Stimulated activated CD8-positive, alpha-beta memory T cell treated with anti-CD3 and anti-CD28 coated beads, Interleukin-7, amount 100 ng/mL, for 1 hour (primary cell): ENCODE measurements at regions not wholly inside any gene's neighbourhood (a gene's known extent, or its start where the extent isn't known, plus 50 kb on each side); places are given as distances from the start of the nearest gene placed in this dataset.

Experiments
- DNase-seq, 2 donors: peaks; one replicate each; pipeline ENCODE4 v3.0.0-alpha.2; 2020; ENCODE audit warnings: low read depth in 2 of 2

- DNase-seq, result no peak
These were observed 366.0 kb upstream of the PDGFD start for GRCh38 chr11:104529906-104530305.

- no peak for DNase-seq
These were observed 365.3 kb upstream of the PDGFD start for GRCh38 chr11:104529213-104529612.

GRCh38 chr11:104526006-104526405 lies 362.1 kb upstream of the PDGFD start:
- no peak for DNase-seq

- DNase-seq, result no peak
These were observed 361.5 kb upstream of the PDGFD start for GRCh38 chr11:104525416-104525815.

- DNase-seq, result no peak
These were observed 360.3 kb upstream of the PDGFD start for GRCh38 chr11:104524254-104524653.

GRCh38 chr11:104523611-104524010 lies 359.7 kb upstream of the PDGFD start:
- DNase-seq, result no peak

- DNase-seq, result no peak
These were observed 358.7 kb upstream of the PDGFD start for GRCh38 chr11:104522650-104523049.

GRCh38 chr11:104522123-104522522 lies 358.2 kb upstream of the PDGFD start:
- no peak for DNase-seq

GRCh38 chr11:104510169-104510568 lies 346.2 kb upstream of the PDGFD start:
- no peak for DNase-seq

- DNase-seq, result no peak
These were observed 326.2 kb upstream of the PDGFD start for GRCh38 chr11:104490182-104490581.

- DNase-seq, result no peak
These were observed 324.6 kb upstream of the PDGFD start for GRCh38 chr11:104488561-104488960.

GRCh38 chr11:104487046-104487806 lies 323.3 kb upstream of the PDGFD start:
- no peak for DNase-seq

- no peak for DNase-seq
These were observed 321.0 kb upstream of the PDGFD start for GRCh38 chr11:104484804-104485554.

GRCh38 chr11:104476898-104477297 lies 313.0 kb upstream of the PDGFD start:
- DNase-seq, result no peak

- DNase-seq, result no peak
These were observed 312.5 kb upstream of the PDGFD start for GRCh38 chr11:104476454-104476853.

GRCh38 chr11:104467404-104467803 lies 303.5 kb upstream of the PDGFD start:
- no peak for DNase-seq

- no peak for DNase-seq
These were observed 301.4 kb upstream of the PDGFD start for GRCh38 chr11:104465321-104465720.

GRCh38 chr11:104464691-104465090 lies 300.7 kb upstream of the PDGFD start:
- no peak for DNase-seq

GRCh38 chr11:104462341-104462740 lies 298.4 kb upstream of the PDGFD start:
- DNase-seq, result no peak

GRCh38 chr11:104451197-104451893 lies 287.4 kb upstream of the PDGFD start:
- no peak for DNase-seq

- no peak for DNase-seq
These were observed 279.4 kb upstream of the PDGFD start for GRCh38 chr11:104443387-104443786.

- no peak for DNase-seq
These were observed 278.4 kb upstream of the PDGFD start for GRCh38 chr11:104442321-104442720.

- no peak for DNase-seq
These were observed 271.5 kb upstream of the PDGFD start for GRCh38 chr11:104435494-104435893.
